ENCODE measurements at regions not wholly inside any gene's neighbourhood (a gene's known extent, or its start where the extent isn't known, plus 50 kb on each side); places are given as distances from the start of the nearest gene placed in this dataset.
"Not testable (repeated sequence)": the region's sequence is repeated elsewhere in the genome, so short reads cannot be mapped to it uniquely, and the experiment has no call there.

DNA sequence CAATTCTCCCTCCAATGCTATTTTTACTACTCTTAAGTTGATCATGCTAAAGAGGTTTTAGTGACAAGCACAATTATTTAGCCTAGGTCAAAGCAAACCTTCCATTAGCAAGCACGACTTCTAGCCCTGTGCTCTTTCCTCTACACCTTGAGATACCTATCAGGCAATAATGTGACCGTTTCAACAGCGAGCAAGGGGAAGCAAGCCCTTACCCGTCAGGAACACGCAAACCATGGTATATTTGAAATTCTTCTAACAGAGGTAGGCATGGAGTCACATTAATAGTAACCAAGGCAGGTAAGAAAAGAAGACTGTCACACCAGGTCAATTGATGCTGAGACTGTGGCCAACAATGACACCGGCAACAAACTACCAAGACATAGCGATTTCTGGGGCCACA lies 68.9 kb upstream of the VGLL4 start:
- no peak for DNase-seq (ENCODE audit: low spot score)

DNA sequence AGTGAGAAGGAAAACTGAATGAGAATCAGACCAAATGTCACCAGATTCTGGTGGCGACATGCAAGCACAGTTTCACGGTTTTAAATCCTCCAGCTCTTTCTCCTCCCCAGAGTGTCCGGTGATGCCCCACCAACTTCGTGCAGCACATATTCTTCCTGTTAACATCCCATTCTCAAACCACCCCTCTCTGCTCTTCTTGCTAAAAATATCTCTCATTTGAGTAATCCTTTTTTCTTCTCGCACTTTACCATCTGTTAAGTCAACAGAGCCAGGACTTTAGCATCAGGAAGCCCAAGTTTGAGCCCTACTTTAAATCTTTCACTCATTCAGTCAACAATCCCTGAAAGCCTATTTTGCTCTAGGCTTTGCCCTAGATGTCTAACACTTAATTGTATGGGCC lies 68.2 kb upstream of the VGLL4 start:
- DNase-seq (ENCODE audit: low spot score): no peak

DNA sequence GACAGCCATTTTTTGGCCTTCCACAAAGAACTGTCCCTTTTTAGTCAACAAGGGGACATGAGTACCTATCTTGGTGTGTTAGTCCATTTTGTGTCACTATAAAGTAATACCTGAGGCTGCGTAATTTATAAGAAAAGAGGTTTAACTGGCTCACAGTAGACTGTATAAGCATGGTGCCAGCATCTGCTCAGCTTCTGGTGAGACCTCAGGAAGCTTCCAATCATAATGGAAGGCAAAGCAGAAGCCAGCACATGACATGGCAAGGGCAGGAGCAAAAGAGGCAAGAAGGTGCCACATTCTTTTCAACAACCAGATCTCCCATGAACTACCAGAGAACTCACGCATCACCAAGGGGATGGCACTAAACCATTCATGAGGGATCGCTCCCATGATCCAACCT lies 66.1 kb upstream of the VGLL4 start:
- DNase-seq (ENCODE audit: low spot score): no peak

DNA sequence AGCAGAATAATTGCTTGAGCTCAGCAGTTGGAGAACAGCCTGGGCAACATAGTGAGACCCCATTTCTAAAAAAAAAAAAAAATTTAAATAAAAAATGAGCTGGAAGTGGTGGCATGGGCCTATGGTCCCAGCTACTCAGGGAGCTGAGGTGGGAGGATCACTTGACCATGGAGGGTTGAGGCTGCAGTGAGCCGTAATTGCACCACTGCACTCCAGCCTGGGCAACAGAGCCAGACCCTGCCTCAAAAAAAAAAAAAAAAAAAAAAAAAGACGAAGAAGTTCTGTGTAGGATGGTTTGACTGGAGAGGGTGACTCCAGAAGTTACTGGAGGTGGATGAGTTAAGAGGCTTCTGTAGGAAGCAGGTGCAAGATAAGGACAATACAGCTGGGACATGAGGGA lies 63.4 kb upstream of the VGLL4 start:
- not testable (repeated sequence) for DNase-seq (ENCODE audit: low spot score)

DNA sequence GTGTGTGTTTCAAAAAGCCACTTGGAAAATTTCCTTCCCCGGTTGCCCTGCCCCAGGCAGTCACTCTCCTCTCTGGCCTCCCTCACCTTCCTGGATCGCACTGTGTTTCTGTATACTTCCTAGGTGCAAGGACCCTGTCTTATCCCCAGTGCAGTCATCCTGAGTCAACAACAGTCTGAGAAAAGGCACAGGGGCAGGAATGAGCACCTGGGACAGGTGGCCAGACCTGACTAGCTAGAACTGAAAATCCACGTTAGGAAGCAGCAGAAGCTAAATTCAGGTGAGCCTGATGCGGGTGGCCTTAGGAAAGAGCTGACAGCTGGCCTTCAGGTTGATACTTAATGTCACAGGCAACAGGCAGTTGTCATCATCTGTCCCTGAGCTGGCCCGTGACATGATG lies 62.9 kb upstream of the VGLL4 start:
- DNase-seq (ENCODE audit: low spot score): no peak

DNA sequence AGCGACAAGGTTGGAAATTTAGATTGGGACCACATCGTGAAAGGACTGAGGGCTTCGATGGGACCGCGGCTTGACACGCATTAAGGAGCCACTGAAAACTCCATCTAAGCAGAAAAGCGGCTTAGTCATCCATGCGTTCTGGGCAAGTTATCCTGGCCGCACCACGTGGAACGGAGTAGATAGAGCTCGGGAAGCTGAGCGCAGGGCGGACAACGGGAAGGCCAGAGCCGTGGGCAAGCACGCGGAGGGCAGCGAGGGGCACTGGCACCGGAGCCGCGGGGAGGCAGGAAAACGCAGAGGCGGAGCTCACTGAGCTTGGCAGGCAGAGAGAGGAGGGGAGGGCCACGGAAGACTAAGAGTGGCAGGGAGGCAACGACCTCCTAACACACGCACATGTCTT lies 61.3 kb upstream of the VGLL4 start:
- DNase-seq (ENCODE audit: low spot score): no peak

DNA sequence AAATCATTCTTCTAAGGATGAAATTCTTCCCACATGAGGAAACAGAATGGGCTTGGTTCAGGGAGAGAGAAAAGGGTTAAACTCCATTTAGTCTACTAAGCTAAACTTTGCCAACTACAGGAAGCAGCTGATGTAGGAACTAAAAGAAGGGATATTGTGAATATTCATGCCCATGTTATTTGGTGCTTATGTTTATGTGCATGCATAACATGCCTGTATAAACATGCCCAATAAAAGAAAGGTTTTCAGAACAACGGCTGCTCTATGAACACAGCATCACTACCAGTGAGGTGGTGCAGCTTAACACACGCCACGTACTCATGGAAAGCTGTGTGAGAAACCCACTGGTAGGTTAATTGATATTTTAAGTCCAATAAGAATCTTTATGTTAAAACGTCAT lies 59.4 kb upstream of the VGLL4 start:
- DNase-seq (ENCODE audit: low spot score): no peak

DNA sequence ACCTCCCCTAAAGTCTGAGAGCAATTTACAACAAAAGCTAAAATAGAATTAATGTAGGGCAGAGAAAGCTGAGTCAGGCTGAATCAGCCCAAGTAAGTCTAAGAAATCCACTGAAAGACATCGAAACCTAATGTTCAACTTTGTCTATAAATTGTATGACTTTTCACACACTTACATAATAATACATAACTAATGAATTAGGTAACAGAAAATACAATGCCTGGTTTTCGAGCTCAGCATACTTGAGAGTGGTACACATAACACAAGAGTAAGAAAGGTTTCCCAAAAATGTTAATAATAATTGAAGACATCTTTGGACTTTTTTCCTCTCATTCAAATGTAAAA lies 55.3 kb upstream of the VGLL4 start:
- DNase-seq (ENCODE audit: low spot score): no peak

DNA sequence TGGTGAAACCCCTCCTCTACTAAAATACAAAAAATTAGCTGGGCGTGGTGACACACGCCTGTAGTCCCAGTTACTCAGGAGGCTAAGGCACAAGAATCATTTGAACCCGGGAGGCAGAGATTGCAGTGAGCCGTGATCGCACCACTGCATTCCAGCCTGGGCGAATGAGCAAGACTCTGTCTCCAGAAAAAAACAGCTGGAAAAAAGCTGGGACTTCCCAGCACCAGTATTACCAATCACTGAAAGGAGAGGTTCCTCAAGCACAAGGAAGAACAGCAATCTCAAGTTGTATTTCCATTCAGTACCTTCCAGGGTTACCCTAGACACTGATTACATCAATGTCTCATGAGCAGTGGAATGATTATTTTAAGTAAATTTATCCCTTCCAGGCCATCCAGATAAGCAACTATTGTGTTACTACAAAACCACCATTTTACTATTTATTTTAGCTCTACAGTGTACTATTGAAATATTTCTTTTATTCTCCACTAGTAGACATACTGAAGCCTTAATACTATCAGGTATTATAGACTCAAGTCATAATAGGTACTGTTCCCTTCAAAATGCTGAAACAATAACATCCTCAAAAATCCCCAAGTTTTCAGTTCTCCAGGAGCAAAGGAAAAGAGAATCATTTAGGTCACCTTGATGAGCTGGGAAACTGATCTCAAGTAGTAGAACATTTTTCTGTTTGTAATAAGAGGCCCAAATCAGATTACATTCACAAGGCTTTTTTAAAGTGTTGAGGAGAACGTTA lies 54.8 kb upstream of the VGLL4 start:
- DNase-seq (ENCODE audit: low spot score): no peak

DNA sequence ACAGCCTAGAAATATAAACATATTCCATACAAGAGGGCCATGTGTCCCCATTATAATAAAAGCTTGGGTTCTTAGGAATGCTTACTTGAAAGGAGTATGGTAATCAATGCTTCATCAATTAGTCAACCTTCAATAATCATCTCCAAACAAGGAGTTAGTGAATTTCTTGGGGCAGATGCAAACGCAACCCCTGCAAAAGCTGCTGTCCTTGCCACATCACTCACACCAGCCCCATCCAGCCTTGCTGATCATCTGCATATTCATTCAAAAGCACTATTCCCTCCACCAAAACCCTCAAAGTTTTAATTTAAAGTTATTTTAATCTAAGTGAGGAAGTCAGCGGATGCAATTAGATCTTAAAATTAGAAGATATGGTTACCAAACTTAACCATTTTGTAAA lies 54.0 kb upstream of the VGLL4 start:
- DNase-seq (ENCODE audit: low spot score): no peak

DNA sequence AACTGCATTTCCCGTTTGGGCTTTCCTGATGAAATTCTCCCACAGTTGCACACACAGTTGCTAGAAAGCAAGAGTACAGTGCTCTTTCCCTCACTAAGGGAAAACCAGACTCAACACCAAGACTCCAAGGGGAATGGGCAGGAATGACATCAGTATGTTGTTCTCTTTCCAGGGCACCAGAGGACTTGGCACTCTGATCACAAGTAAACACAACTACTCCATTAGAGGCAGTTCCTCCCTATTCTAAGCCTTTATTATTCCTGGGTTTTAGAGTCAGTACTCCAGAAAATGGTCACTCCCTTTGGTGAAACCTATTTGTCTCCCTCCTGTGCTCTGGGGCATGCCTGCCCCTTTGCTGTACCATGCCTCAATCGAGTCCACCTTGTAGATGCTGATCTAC lies 52.3 kb upstream of the VGLL4 start:
- DNase-seq (ENCODE audit: low spot score): no peak

Data from left forelimb (tissue), 1 donor.